ENCODE measurements at regions not wholly inside any gene's neighbourhood (a gene's known extent, or its start where the extent isn't known, plus 50 kb on each side); places are given as distances from the start of the nearest gene placed in this dataset.
"Not testable (repeated sequence)": the region's sequence is repeated elsewhere in the genome, so short reads cannot be mapped to it uniquely, and the experiment has no call there.

DNA sequence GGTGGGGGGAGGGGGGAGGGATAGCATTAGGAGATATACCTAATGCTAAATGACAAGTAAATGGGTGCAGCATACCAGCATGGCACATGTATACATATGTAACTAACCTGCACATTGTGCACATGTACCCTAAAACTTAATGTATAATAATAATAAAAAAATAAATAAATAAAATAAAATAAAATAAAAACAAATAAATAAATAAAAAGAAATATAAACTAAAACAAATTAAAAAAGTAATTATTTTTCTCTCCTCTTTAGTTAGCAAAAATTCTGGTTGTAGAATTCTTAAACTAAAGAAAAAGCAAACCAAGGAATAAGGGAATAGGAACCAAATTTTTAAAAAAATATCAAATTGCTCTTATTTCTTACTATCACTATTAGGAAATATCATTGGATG, 267.3 kb downstream of the CCER1 start:
- not testable (repeated sequence) for DNase-seq

DNA sequence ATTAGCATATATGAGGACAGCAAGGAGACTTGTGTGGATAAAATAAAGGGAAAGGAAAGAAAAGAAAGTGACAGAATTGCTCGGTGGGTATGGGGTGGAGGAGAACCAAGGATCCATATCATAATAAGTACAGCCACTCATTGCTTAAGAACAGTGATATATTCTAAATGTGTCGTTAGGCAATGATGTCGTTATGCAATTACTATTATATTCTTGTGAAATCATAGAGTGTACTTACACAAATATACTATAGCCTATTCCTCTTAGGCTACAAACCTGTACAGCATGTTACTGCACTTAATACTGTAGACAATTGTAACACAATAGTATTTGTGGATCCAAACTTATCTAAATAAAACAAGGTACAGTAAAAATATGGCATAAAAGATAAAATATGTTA, 271.1 kb downstream of the CCER1 start:
- DNase-seq, result no peak

DNA sequence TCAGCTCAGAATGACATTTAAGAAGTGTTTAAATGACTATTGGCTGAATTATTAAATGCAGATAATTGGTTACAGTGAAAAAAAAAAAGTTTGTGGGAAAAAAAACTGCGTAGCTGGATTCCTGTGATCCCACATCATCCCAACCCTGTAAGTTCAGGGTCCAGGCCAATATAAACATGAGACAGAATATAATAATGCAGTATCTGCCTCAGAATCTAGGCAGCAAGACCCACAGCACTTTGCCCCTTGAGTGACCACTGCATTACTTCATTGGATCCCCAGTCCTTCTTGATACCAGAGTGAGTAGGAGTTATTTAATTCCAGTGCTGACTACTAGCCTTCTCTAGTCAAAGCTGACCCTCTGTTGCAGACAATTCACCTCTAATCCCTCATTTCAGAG, 272.6 kb downstream of the CCER1 start:
- DNase-seq, result peak; percentile 86

DNA sequence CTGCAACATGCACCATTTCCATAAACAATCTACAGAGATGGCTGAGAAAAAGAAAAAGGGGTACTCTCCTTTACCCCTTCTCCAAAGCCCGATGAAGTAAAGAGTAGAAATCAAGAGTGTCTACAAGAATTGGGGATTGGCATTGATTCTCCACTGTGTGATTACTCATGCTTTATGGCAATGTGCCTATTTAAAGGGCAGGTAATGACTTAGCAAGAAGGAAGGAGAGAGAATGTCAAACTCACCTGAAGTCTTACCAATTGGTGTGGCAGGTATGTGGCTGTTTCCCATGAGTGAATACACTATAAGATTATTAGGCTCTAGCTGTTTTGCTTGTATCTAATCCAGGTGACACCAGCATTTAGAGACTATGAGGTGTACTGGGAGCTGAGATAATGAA, 275.3 kb downstream of the CCER1 start:
- DNase-seq, result no peak

DNA sequence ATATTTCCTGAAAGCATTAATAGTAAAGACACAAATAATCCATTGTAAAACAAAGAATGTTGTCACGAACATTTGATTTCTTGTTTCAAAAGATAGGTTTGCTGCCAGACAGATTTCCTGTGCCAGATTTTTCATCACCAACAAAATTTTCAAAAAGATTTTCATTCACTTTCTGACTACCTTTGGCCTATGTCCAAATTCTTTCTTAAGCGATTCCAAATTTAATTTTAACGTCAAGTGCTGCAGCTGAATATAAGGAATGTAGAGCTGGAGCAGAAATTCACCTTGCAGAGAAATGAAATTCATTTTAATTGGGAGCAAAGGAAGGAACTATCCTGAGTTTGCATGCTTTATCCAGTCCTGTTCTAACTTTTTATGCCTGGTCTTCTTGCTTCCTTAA, 277.4 kb downstream of the CCER1 start:
- DNase-seq, result no peak

DNA sequence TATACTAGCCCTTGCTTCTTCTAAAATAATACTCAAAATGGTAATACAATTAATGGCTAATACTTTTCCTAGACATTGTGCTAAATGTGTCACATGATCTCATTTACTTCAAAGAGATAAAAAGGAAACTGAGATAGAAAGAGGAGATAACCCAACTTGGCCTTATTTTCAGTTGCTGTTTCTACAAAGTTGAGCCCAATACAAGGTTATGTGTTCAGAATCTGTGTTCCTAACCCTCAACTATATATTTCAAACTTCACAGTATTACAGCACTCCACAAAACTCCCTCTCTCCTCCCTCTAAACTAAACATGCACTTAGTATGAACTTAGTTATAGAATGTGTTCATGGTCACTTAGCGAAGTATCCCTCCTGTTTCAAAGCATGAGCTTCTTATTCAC, 277.9 kb downstream of the CCER1 start:
- DNase-seq, result no peak

DNA sequence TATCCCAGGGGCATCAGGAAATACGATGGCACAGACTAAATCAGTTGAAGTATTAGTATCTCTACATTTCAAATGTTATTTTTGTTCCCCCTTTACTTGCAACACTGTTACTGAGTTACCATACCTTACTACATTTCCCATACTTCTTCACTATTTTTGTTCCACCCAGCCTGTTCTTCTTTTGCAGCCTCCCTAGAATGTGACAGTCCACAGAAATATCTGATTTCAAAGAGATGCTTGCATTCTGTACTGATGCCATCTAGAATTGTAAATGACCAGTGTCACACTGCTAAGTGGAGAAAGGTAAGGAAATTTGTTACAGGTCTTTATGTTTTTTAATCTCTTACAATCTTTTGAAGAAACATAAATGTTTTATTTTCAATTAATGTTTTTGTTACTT, 279.9 kb downstream of the CCER1 start:
- no peak for DNase-seq

DNA sequence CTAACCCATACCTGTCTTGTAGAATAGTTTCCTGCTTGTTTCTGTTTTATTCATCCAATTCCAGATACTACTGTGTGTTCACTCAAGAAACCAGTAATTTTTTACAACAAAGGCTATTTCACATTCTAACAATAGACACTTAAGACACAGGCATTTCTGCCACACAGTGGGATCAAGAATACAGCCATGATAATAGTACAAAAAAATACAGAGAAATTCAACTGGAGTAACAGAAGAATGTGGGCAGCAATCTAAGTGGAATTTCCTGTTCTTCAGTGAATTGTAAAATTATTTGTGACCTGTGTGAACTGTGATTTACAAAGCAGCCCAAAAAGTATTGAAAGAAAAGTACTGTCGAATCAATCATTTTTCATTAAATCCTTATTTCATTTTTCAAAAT, 282.9 kb downstream of the CCER1 start:
- DNase-seq, result no peak

DNA sequence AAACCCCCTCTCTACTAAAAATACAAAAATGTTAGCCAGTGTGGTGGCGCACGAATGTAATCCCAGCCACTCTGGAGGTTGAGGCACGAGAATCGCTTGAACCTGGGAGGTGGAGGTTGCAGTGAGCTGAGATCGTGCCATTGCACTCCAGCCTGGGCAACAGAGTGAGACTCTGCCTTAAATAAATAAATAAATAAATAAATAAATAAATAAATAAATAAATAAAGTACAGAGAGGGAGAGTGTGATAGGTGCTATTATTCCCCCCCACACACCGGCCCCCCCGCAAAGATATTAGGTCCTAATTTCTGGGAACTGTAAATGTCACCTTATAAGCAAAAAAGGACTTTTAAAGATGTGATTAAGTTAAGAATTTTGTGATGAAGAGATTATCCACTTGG, 291.0 kb downstream of the CCER1 start:
- not testable (repeated sequence) for DNase-seq

DNA sequence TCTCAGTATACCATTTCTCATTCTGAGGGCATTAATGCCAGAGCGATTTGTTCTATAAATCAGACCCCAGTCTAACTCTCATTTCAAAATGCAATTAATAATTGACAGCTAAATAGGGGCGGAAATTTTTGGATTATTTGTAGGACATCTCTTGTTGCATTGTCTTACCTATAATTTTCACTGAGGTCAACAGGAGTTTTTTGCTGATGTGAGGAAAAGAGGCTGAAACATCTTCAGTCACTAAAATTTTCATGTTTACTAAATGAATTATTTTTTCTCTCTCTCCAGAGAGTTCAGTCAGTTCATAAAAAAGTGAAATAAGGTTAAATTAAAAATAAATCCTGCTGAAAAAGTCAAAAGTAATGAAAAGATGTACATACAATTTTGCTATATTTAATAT, 295.9 kb downstream of the CCER1 start:
- DNase-seq, result no peak

DNA sequence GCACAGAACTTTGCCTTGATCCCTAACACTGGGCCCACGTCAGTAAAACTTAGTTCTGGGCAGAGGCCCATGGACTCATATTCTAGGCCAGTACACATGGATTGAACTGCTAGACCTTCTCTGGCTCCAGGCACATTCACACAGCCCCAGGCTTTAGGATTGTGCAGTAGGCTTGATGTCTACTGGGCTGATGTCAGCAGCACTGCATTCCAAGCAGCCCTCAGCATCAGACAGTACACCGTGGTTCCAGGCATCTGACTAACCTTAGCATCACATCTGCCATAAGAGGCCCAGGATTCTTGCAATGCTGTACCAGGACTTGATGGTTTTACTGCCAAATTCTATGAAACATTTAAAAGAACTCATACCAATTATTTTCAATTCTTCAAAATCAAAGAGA, 301.9 kb downstream of the CCER1 start:
- DNase-seq, result peak; percentile 83

DNA sequence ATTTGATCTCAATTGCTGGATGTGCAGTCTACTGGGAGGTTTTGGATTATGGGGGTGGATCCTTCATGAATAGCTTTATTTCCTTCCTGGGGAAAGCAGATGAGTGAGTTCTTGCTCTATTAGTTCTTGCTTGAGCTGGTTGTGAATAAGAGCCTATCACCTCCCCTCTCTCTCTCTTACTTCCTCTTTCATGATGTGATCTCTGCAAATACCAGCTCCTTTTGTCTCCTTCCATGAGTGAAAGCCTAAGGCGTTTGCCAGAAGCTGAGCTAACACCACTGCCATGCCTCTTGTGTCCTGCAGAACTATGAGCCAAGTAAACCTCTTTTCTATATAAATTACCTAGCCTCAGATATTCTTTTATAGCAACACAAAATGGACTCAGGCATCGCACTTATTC, 302.7 kb downstream of the CCER1 start:
- DNase-seq, result no peak

DNA sequence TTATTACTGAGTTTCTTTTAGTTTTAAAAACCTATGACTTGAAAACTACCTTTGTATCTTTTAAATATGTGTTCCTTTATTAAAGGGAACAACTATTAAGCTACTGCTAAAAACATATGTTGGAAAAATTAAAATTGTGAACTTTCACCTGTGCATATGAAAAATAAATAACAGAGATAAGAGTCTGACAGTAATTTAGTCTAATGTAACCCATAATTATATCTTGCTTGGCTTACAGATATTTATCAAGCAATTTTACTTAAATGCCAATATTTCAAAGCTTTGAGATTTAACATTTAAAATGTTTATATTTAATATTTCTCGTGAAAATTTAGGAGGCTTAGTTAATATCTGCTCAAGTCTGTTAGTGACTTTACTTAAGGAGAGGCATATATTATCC, 309.8 kb downstream of the CCER1 start:
- no peak for DNase-seq

DNA sequence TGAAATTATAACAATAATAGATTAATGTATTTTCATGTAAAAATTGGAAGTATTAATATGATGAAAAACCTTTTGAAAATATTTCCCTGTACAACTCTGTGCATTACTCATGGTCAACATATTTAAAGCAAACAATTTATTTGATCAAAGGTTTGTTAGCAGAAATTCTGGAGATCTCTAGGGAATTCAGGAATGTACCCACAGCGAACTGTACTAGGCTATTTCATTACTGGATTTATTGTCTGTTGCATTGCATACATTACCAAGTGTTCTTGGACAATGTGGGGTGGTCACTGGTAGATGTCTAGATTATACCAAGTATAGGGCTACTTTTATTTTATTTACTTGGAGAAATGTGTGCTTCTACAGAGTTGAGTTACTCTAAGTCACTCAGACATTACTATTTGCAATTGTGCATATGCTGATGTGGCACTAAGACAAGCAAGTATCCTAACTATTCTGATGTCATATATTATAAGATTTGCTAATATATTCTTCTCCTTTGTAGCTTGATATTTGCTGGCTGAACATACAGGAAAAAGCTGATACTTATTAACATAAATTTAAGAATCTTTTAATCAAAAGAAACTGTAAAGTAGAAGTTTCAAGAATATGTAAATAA, 323.3 kb downstream of the CCER1 start:
- DNase-seq, result no peak

DNA sequence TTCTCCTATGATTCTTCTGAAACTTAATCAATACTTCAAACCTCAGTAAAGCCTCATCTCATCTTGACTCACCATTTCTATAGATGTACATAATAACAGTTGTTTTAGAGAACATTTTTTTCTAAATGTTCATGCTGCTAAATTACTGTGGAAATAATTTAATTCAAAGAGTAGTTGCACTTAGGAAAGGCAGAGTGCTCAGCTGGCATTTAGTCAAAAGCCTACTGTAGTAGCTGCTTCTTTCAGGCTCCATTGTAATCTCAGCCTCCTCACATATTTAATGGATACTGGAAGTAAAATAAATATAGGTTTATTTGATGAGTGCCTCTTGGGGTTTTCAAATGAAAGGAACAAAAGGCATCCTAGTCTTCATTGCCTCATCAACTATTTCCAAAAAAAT, 325.0 kb downstream of the CCER1 start:
- no peak for DNase-seq

DNA sequence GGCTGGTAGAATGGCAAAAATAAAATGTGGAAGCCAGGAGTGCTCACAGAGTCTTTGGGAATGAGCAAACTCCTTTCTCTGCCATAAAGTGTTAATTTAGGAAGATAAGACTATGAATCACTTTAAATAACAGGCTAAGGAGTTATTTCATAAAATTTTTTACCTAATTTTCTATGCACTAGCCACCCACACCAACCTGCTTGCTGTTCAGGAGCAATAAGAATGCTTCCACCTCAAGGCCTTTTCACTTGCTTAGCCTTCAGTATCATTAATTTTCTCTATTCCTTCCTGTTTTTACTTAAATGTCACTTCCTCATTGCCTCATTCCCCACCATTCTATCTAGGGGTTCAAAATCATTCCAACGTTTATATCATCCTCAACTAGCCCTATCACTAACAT, 326.8 kb downstream of the CCER1 start:
- DNase-seq, result no peak

DNA sequence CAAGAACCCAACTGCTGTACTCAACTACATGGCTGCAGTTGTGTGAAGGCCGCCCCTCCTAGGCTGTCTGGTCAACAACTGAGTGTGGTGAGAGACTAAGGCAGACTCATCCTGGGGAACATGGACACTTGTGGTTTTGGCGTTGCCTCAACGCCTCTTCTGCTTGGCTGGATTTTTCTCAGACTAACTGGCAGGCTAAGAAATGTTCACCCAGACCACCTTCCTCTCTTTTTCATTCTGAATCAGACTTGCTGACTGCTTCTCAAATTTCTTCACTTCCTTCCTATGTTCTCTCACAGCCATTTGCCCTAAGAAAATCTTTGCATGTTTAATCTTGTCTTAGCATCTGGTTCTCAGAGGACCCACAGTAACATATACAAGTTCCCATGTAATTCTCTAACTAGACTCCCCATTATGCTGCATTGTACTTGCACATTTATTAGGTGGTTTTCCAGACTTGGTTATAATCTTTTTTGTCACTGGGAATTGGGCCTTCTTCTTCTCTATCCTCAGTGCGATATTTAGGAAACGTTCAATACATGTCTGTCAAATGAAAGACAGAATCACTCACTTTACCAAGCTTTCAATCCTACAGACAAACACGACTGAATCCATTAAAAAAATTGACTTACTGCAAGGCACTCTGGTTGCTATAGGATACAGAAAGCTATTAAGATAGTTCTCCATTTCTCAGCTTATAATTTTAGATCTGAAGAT, 327.6 kb downstream of the CCER1 start:
- no peak for DNase-seq

DNA sequence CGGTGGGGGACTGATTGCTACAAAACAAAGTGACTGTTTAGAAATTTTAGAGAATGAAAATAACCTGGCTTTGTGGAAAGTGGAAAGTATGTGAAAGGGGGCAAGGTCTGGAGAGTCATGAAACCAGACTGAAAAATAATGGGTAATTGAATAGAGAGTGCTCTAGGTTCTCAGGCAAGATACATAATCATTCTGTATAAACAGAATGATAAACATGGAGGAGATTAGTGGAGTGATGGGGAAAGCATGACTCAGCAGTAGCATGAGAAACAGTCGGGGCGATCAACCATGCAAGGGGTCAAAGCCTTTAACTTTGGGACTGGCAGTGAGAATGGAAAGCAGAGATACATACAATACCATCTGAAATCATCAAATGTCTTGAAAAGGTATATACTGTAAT, 332.5 kb downstream of the CCER1 start:
- DNase-seq, result no peak

DNA sequence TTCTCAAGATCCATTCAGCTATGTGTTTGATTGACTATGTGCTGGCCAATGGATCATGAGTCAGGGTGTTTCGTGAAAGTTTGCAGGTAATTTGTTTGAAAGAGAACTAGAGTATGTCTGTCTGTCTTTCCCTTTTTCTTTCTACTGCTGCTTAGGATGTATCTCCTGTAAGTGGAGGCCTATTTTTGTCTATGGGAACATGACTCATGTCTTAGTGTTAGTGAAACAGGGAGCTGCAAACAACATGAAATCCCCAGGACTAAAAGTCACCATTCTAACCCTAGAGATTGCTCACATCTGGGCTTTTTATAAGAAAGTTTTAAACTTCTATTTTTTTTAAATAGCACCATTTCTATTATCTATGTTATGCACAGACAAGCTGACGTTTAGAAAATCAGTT, 333.0 kb downstream of the CCER1 start:
- DNase-seq, result no peak

DNA sequence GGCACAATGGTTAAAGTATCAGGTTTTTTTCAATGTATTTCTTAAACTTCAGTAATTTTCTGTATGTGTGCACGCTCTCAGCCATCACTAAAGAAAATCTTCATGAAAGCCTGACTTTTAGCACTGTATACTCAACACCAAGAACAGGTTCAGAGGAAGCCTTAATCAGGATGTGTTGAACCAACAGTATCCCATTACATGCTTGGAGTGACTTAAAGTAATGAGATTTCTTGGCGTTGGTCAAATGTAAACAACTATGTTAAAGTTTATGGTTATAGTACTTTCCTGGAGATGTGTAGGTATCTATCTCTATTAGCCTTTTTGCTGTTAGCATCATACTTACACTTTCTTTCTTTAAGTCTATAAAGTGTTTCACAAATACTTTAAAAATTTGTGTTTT, 335.0 kb downstream of the CCER1 start:
- DNase-seq, result no peak

DNA sequence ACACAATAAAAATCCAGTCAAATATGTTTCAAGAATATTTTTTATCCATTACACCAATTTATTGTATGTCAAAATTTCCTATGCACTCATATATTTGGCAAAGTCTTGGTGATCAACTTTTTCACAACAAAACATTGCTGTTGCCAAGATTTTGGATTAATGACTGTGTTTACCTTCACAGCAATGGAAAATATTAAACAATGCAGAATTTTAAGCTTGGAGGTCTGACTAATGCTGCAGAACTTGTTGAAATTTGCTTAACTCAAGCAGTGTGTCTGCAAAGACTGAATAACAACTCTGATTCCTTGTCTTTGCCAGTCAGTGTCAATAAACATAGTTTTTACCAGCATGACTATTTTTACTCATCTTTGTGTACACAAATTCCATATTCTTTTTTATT, 336.4 kb downstream of the CCER1 start:
- DNase-seq, result no peak

DNA sequence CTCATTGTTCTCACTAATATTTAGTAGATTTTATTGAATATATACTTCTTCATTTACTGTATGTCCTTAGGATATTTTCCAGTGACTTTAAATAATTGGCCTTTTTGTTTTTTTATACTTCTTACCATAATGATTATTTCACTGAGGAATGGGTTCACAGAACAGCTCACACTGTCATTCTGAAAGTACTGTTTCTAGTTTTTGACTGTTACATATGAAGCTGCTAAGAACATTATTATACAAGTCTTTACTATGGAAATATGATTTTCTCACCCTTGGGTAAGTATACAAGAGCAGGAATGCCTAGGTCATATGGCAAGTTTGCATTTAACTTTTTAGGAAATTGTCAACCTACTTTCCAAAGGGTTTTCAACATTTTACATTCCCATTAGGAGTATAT, 343.1 kb downstream of the CCER1 start:
- DNase-seq, result no peak

DNA sequence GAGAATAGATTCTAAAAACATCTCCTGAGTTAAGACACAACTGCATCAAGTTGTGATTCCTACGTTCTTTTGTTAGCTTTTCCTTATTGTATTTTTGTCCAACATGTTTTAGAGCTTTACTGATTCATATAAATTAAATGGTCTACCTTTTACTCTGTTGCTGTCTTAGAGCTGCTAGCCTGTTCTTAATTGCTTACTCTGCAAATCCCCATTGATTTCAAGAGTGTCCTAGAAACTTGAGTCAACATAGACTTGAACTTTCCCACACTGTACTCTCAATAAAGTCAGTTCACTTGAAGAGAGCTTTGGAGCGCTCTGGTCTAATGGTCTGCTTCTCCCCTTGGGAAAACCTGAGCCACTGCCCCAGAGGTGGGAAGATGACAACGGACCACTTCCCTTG, 343.9 kb downstream of the CCER1 start:
- no peak for DNase-seq

DNA sequence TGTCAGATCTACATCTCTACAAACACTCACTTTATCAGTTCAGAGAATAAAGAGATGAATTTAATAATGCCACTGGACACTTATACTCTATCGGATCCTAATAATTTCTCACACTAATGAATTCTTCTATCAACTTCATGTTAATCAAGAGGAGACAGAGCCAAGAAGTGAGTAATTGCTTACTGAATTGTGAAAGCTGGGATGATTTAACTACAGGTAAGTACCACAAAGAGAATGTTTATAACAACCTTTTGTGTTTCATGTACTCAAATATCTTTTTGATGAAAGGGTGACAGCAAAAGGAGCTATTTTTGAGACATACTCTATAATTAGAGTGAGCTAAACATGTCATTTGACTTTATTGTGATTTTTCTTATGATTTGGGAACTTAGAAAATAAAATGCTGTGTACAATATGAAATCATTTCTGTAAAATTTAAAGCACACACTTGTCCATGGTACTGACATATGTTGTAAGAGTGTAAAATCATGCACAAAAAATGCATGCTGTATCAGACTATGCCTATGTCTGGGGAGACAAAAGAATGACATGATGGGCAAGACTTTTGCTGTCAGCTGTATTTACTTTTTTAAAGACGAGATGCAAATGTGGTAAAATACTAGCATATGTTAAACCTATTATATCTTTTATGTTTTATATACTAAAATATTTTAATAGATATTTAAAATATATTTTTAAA, 361.2 kb downstream of the CCER1 start:
- no peak for DNase-seq

DNA sequence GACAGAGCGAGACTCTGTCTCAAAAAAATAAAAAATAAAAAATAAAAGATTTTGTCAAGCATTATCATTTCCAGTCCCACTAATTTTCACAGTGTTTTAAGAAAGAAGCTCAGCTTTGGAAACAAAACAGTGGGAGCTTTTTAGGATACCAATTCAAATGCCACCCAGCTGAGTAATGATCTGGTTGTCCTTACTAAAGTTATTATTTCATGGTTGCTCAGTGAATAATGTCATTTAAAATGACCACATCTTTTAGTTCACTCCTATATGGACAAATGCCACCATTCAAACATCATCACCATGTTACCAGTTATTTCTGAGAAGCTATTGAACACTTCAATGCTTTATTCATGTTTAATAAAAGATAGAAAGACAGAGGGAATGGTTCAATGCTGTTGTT, 365.0 kb downstream of the CCER1 start:
- DNase-seq, result no peak
